OCI-LY3 (cell line): ENCODE measurements at regions not wholly inside any gene's neighbourhood (a gene's known extent, or its start where the extent isn't known, plus 50 kb on each side); places are given as distances from the start of the nearest gene placed in this dataset.
A peak's percentile ranks its signal among the peaks of the same experiment; 100 is the strongest.

Experiments
- H2AFZ ChIP-seq: fragments of 200-600, 300-600 bp; shearing (Covaris generic); 2 replicates; pipeline ENCODE4 v1.6.0; 2014; ENCODE audit warnings: antibody characterized with exemption, low read depth, low read length
- H3K27ac ChIP-seq: fragments of 200-600, 300-600 bp; sonication (generic); 2 replicates; pipeline ENCODE4 v1.5.1; 2014; ENCODE audit warnings: mild to moderate bottlenecking, low read length, moderate library complexity, mixed read lengths
- H3K27me3 ChIP-seq: fragments of 200-600, 300-600 bp; sonication (generic); 2 replicates; pipeline ENCODE4 v1.6.1; 2014; ENCODE audit warnings: low read depth, low read length, mixed read lengths
- H3K36me3 ChIP-seq: fragments of 200-600, 300-600 bp; sonication (generic); replicated peaks from 2 replicates; pipeline ENCODE3; 2014; ENCODE audit warnings: low read depth, low read length, mixed read lengths
- H3K4me1 ChIP-seq: fragments of 300-600, 200-600 bp; sonication (generic); 2 replicates; pipeline ENCODE4 v1.6.1; 2014; ENCODE audit warnings: low read length, mixed read lengths
- H3K4me2 ChIP-seq: fragments of 200-600, 300-600 bp; sonication (generic); 2 replicates; pipeline ENCODE4 v1.6.1; 2014; ENCODE audit warnings: low read length, mixed read lengths
- H3K4me3 ChIP-seq: fragments of 300-600, 200-600 bp; sonication (generic); 2 replicates; pipeline ENCODE4 v1.5.1; 2014; ENCODE audit warnings: antibody characterized with exemption, mild to moderate bottlenecking, low read length, moderate library complexity
- H3K79me2 ChIP-seq: fragments of 300-600, 200-600 bp; shearing (Covaris generic); 2 replicates; pipeline ENCODE4 v1.6.1; 2014; ENCODE audit warnings: mild to moderate bottlenecking, low read length, mixed read lengths
- H3K9ac ChIP-seq: fragments of 300-600, 200-600 bp; shearing (Covaris generic); 2 replicates; pipeline ENCODE4 v1.6.0; 2014; ENCODE audit warnings: mild to moderate bottlenecking, low read length, moderate library complexity
- H3K9me3 ChIP-seq: fragments of 200-600, 300-600 bp; shearing (Covaris generic); 2 replicates; pipeline ENCODE4 v1.6.1; 2014; ENCODE audit warnings: low read length, mixed read lengths; ENCODE audit not compliant: insufficient read depth
- H4K20me1 ChIP-seq: fragments of 200-600, 300-600 bp; sonication (generic); 2 replicates; pipeline ENCODE4 v1.6.1; 2016; ENCODE audit warnings: low read length, mixed read lengths; ENCODE audit not compliant: insufficient read depth
- CTCF ChIP-seq: fragments of 200-600, 300-600 bp; sonication (generic); IDR thresholded peaks from 2 replicates; pipeline ENCODE4 v1.5.1; 2014; ENCODE audit warnings: antibody characterized with exemption, low read length, low read depth
- EZH2phosphoT487 ChIP-seq: fragments of 200-600 bp; shearing (Covaris generic); IDR thresholded peaks from 2 replicates; pipeline ENCODE4 v1.6.1; 2018; ENCODE audit warnings: antibody characterized with exemption, mixed run types, low read depth

- Histone ChIP-seq H3K4me3 (no peak overlapping the region), H3K36me3 (no peaks in the 10 kb centered on the region), H3K27me3 (no peaks in the 10 kb centered on the region), H2AFZ (no peak overlapping the region), H3K27ac (no peak overlapping the region), H4K20me1 (no peaks in the 10 kb centered on the region), H3K9me3 (no peaks in the 10 kb centered on the region), H3K4me2 (no peak overlapping the region), H3K79me2 (no peaks in the 10 kb centered on the region), H3K9ac (no peak overlapping the region), H3K4me1 (no peaks in the 10 kb centered on the region)
- peak; percentile 16; the same call in 1 of the 2 replicates for TF ChIP-seq CTCF
- TF ChIP-seq EZH2phosphoT487, result no peak
Measured at GRCh38 chr22:48968201-48968959, 859.3 kb downstream of the BRD1 start.

- Histone ChIP-seq H3K27ac (no peak overlapping the region), H3K4me1 (no peaks in the 10 kb centered on the region), H3K4me3 (no peak overlapping the region), H3K9me3 (no peaks in the 10 kb centered on the region), H4K20me1 (no peaks in the 10 kb centered on the region), H3K27me3 (no peaks in the 10 kb centered on the region), H2AFZ (no peak overlapping the region), H3K79me2 (no peaks in the 10 kb centered on the region), H3K9ac (no peak overlapping the region), H3K36me3 (no peaks in the 10 kb centered on the region), H3K4me2 (no peak overlapping the region)
- TF ChIP-seq EZH2phosphoT487 (no peak), CTCF (no peak)
Measured at GRCh38 chr22:48963405-48963804, 864.3 kb downstream of the BRD1 start.

- Histone ChIP-seq H3K9ac (no peak overlapping the region), H3K27ac (no peak overlapping the region), H3K27me3 (no peaks in the 10 kb centered on the region), H3K4me3 (no peak overlapping the region), H3K79me2 (no peaks in the 10 kb centered on the region), H3K36me3 (no peaks in the 10 kb centered on the region), H3K4me2 (no peak overlapping the region), H3K9me3 (no peaks in the 10 kb centered on the region), H2AFZ (no peak overlapping the region), H4K20me1 (no peaks in the 10 kb centered on the region), H3K4me1 (no peaks in the 10 kb centered on the region)
- TF ChIP-seq CTCF (no peak), EZH2phosphoT487 (no peak)
Measured at GRCh38 chr22:48961705-48962104, 866.0 kb downstream of the BRD1 start.

- H3K4me1 ChIP-seq, result no peaks in the 10 kb centered on the region
- H3K9me3 ChIP-seq, result no peaks in the 10 kb centered on the region
- no peak overlapping the region for H2AFZ ChIP-seq
- H3K27ac ChIP-seq, result no peak overlapping the region
- no peaks in the 10 kb centered on the region for H3K36me3 ChIP-seq
- TF ChIP-seq EZH2phosphoT487 (no peak), CTCF (no peak)
- no peaks in the 10 kb centered on the region for H4K20me1 ChIP-seq
- no peak overlapping the region for H3K9ac ChIP-seq
- H3K27me3 ChIP-seq, result no peaks in the 10 kb centered on the region
- no peak overlapping the region for H3K4me2 ChIP-seq
- H3K79me2 ChIP-seq, result no peaks in the 10 kb centered on the region
- H3K4me3 ChIP-seq, result no peak overlapping the region
Measured at GRCh38 chr22:48960980-48961660, 866.6 kb downstream of the BRD1 start.
